Frontal cortex (tissue), 3 donors: ENCODE measurements at regions not wholly inside any gene's neighbourhood (a gene's known extent, or its start where the extent isn't known, plus 50 kb on each side); places are given as distances from the start of the nearest gene placed in this dataset.

Source experiments
- DNase-seq, 2 donors: peaks; one replicate each; pipeline ENCODE4 v3.0.0; 2012; ENCODE audit warnings: low spot score in 2 of 2
- FAIRE-seq: peaks from 2 replicates; lab custom pipeline; 2012; peaks lifted over from hg19 to GRCh38; lab: Jason Lieb, UNC
- donor health status: control.
- donor health status: control.
- donor health status: control.

DNA sequence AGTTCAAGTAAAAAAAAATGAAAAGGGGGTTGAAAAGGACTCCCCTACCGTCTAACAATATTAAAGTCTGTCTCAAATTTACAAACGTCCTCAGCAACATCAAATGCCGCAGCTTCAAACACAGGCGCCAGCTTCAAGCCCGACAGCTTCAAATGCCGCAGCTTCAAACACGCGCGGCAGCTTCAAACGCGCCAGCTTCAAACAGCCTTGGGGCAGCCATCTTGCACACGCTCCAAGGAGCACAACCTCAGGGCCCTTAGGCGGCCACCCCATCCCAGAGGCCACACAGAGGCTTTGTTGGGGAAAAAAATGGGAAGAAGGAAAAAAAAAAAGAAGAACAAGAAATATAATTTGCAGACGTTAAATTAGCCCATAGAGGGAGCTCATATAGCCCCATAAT is 244.4 kb upstream of the VRK2 start:
- no peak for FAIRE-seq
- no peak for DNase-seq

DNA sequence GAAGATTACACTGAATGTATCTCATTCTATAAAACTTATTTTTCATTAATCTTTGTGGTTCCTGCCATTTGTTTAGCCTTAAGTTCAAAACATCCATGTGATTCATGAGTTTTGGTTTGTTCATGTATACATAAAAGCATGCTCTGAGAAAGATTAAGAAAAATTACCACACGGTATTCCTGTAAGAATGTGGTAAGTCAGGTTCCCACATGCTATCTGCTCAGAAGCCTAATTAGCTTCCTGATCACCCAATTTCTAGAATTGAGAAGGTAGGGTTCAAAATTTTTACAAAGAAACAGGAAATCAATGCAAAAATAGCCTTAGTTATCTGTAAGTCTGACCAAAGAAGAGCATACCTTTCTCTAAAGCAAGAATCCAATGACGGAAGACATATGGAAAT is 241.6 kb upstream of the VRK2 start:
- FAIRE-seq = no peak
- no peak for DNase-seq

GRCh38 chr2:57806449-57806968 is 240.1 kb upstream of the VRK2 start:
- FAIRE-seq = no peak
- DNase-seq = no peak

- FAIRE-seq (no peak), DNase-seq (no peak)
These were observed 237.4 kb upstream of the VRK2 start for GRCh38 chr2:57809230-57809629.

DNA sequence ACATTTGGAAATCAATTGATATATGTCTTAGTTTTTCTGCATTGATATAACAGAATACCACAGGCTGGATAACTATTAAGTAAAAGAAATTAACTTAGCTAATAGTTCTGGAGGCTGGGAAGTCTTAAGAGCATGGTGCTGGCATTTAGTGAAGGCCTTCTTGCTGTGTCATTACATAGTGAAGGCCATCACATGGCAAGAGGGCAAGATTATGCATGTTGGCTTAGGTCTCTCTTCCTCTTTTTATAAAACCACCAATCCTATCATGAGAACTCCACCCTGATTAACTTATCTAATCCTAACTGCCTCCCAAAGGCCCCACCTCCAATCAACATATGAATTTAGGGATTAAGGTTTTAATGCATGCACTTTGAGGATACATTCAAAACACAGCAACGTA is 225.5 kb upstream of the VRK2 start:
- FAIRE-seq = no peak
- no peak for DNase-seq

- DNase-seq = no peak
- FAIRE-seq = no peak
These were observed 218.4 kb upstream of the VRK2 start for GRCh38 chr2:57828221-57828620.

GRCh38 chr2:57834666-57835065 is 211.9 kb upstream of the VRK2 start:
- no peak for FAIRE-seq
- DNase-seq = no peak

- FAIRE-seq = no peak
- no peak for DNase-seq
These were observed 204.1 kb upstream of the VRK2 start for GRCh38 chr2:57842531-57842930.

- no peak for FAIRE-seq
- DNase-seq = no peak
These were observed 203.4 kb upstream of the VRK2 start for GRCh38 chr2:57843158-57843557.

- FAIRE-seq (no peak), DNase-seq (no peak)
These were observed 197.9 kb upstream of the VRK2 start for GRCh38 chr2:57848723-57849122.

- FAIRE-seq = no peak
These were observed 196.8 kb upstream of the VRK2 start for GRCh38 chr2:57849843-57850242.

DNA sequence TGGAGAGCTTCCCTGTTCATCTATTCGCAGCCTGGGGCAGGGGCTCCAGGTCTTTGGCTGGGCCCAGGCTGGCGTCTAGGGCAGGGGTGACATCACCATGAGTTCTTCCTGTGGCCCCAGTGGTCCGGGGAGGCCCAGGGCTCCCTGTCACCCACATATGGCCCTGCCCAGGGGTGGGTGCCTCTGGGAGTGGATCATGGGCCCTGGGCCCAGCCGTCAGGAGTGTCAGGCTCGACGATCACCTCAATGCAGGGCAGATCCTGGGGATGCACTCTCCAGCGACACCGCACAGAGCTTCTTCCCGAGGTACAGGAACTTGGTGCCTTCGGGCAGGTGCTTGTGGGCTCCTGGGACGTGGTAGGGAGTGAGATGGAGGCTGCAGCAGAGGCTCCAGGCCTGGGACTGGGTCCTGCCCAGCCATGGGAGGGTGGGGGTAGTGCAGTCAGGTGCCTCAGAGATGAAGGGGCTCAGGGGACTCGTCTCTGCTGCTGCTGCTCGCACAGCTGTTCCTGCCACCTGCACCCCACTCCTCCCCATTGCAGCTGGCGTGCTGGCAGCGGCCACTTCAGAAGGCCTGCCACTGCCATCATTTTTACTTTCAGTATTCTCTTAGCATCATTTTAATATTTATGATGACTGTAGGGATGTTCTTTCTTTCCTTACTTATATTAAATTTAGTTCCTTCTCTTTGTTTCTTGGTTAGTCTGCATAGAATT is 196.0 kb upstream of the VRK2 start:
- FAIRE-seq = no peak
- DNase-seq = no peak

More at GRCh38 chr2:57849843-57850242, 196.8 kb upstream of the VRK2 start:
- no peak for DNase-seq

GRCh38 chr2:57855212-57855611 is 191.4 kb upstream of the VRK2 start:
- DNase-seq (no peak), FAIRE-seq (no peak)

- no peak for DNase-seq
- peak; percentile 89 for FAIRE-seq
These were observed 186.9 kb upstream of the VRK2 start for GRCh38 chr2:57859755-57860154.

DNA sequence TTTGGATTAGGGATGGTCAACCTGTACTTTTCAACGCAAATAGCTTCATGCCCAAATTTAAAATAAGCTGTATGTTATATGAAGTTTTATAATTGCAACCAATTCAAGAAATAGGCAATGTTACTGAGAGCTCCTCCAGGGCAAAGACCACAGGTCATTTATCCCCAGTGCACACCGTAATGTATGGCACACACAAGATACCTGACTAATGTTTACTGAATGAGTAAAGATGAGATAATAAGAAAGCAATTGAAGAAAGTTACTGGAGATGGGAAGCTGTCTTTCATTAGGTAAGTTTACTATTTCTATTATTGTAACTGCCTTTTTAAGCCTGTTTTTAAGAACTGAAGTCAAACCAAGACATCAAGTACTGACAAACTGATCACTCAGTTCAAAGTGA is 184.5 kb upstream of the VRK2 start:
- DNase-seq = no peak
- FAIRE-seq = no peak

- DNase-seq (no peak), FAIRE-seq (no peak)
These were observed 183.9 kb upstream of the VRK2 start for GRCh38 chr2:57862727-57863126.

- FAIRE-seq (no peak), DNase-seq (no peak)
These were observed 181.7 kb upstream of the VRK2 start for GRCh38 chr2:57864926-57865325.

GRCh38 chr2:57867730-57868129 is 178.9 kb upstream of the VRK2 start:
- FAIRE-seq = no peak
- no peak for DNase-seq

- FAIRE-seq (no peak), DNase-seq (no peak)
These were observed 177.9 kb upstream of the VRK2 start for GRCh38 chr2:57868619-57869139.

DNA sequence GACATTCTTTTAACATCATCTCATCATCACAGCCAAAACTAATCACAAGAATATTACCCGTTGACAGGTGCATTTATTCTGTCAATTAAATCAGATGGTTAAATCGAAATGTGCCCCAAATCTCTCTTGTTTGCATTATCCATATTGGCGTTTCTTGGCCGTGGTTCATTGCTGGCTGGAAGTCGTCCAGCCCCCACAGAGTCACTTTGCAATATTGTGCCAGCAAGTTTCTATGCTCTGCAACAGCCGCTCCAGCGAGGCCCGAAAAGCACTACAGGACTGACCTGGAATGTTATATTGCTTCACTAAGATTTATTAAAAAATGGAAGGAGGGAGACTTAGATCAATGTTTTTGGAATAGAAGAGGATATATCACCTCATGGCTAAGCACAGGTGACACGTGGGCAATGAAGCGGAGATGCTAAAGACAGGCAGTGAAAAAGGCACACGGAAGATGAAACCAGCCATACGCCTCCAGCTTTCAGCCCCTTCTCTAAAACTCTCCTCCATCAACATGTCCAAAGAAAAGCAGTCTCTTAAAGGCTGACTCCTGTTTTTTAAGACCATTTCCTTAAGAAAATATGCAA is 176.8 kb upstream of the VRK2 start:
- no peak for FAIRE-seq
- DNase-seq = no peak

DNA sequence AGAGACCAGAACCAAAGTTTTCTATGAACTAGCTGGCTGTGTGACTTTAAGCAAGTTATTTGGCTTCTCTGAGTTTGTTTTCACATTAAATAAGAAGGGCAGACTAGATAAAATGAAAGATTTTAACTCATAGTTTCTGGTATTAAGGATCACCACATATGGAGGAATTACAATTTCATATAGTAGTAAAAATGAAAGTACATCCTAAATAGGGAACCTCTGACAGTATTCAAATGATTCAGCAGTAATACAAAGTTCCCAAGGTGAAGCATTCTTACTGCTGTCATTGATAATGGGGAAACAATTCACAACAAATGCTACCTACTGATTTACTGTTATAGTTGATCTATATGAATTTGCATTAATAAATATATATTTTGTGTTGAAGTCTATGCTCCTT is 170.3 kb upstream of the VRK2 start:
- DNase-seq = no peak
- FAIRE-seq = no peak

- DNase-seq (no peak), FAIRE-seq (no peak)
These were observed 168.8 kb upstream of the VRK2 start for GRCh38 chr2:57877811-57878170.
